GM19043 (cell line): ENCODE measurements at regions not wholly inside any gene's neighbourhood (a gene's known extent, or its start where the extent isn't known, plus 50 kb on each side); places are given as distances from the start of the nearest gene placed in this dataset.
"Not testable (repeated sequence)": the region's sequence is repeated elsewhere in the genome, so short reads cannot be mapped to it uniquely, and the experiment has no call there.

Experiments used
- ATAC-seq: cut with Tn5 transposase; IDR thresholded peaks from one replicate; pipeline ENCODE4 v1.9.1; 2021; ENCODE audit warnings: low read depth; ENCODE audit not compliant: unreplicated experiment

DNA sequence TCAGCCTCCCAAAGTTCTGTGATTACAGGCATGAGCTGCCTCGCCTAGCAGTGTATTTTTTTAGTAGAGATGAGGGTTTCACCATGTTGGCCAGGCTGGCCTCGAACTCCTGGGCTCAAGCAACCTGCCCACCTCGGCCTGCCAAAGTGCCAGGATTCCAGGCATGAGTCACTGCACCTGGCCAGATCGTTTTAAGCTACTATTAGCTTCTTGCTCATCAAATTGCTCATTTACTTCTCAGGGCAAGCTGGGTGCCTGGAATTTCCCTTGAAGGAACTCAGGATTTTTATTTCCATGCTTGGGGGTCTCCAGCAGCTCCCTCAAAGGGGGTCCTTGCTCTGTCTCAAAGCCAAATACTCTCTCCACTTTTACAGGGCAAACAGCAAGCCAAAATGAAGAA, 798.0 kb upstream of the AUTS2 start:
- no peak for ATAC-seq

DNA sequence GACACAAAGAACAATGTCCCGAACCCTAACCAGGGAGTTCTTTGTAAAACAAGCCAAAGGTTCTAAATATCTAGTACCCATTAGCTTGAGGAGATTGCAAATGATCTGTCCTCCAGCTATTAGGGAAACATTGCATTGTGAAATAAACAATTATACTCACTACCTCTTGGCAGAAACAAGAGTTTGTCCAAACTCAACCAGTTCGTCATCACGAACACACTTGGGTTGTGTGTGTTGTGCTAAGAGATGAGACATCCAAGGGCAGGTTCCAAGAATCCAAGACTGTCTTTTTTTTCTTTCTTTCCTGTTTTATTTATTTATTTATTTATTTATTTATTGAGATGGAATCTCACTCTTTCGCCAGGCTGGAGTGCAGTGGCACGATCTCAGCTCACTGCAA, 793.1 kb upstream of the AUTS2 start:
- ATAC-seq = no peak

DNA sequence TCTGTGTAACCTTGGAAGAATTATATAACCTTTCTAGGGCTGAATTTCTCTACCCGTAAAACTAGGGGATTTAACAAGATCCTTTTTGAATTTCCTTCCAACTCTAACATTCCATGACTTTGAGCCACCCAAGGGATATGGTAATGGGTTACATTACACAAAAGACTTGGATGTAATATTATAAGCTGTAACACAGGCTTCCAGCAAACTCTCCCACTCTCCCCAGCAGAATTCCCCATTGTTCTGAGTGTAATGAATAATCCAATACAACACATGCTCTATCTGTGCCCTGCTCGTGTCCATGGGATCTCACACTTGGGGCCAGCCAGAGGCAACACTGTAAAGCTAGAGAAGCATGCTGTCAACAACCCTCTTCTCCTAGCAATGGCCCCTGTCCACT, 790.6 kb upstream of the AUTS2 start:
- no peak for ATAC-seq

DNA sequence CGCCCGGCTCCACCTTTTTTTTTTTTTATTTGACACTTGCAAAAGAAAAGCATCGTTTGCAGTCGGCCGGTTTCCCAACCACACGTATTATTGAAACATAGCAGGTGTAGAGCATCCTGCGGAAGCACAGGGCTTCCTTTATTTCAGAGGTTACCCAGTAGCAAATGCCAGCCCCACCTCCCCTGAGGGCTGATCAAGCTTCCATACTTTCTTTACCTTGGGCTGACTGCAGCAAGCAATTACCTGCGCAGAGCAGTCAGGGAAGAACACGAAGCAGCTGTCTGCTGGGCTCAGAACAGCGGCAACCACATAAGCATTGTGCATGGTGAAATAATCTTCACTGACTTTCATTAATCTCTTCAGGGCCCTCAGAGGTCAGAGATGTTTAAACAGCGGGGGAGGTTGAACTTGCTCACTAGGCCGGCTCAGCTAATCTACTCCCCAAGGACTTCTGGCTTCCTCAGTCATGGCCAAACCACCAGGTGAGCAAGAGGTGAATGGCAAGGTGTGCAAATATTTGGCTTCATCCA, 784.7 kb upstream of the AUTS2 start:
- ATAC-seq = no peak

DNA sequence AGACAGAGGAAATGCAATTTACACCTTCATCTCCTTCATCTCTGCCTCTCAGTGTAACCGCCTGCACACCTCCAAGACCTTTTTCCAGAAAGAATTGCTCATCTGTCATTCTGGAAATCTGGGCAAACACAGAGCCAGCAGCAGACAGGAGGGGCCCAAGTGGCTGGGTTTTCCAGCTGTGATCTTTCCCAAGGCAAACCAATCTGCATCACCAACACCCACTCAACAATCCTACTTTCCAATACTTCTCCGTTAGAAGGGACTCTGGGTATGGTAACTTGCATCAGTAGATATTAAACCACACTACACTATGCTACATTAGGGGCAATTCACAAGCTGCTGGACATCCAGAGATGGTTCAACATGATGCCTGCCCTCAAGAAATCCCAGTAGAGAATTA, 781.8 kb upstream of the AUTS2 start:
- ATAC-seq = no peak

DNA sequence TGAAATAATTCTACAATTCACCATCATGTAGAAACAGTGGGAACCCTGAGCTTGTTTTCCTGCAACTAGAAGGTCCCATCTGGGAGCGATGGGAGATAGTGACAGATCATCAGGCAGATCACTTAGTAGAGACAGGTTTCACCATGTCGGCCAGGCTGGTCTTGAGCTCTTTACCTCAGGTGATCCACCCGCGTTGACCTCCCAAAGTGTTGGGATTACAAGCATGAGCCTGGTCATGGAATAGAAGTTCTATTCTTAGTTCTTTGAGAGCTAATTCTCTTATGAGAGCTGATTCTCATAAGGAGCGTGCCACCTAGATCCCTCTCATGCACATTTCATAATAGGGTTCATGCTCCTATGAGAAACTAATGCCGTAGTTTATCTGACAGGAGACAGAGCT, 778.0 kb upstream of the AUTS2 start:
- ATAC-seq = no peak

DNA sequence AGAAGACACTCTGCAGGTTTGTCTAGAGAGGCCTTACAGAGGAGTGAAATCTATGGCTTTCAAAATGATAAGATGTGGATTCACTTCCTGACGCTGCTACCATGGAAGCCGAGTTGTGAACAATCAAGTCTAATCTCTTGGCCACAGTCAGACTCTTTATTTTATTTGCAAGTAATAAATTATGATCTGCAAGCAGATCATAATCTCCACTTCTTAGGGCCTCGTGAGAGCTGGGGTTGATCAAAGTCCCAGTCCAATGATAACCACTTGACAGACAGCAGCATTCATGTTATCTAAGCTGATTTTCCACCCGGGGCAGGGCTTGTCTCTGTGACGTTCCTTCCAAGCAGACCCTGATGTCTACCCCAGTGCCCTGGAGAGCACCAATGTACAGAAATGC, 776.4 kb upstream of the AUTS2 start:
- no peak for ATAC-seq

DNA sequence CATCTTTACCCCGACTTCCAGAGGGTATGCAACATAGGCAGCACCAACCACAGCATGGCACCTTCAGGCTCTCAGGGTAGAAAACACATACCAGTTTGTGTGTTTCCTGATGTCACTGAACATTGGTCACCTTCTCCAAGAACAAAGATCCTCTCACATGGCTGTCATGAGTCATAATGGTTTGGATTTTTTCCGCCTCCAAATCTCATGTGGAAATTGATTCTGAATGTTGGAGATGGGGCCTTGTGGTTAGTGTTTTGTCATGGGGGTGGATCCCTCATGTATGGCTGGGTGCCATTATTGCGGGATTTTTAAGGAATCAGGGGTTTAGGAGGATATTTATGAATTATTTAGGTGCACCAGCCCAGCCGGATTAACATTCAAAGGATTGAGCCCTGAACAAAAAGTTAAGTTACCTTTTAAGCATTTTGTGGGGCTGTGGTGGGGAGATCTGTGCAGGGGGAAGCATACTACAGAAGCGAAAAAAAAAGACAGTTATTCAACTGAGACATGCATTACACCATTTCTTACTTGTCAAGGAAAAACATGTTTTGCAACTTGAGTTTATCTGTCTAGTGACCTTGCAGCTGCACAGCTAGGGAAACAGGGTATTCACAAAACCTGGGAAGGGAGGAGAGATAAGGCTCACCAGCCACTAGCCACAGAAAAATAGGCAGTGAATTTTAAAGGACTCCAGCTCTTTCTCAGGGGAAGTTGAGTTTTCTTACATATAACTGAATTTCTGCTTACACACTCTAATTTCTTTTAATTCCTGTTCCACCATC, 774.1 kb upstream of the AUTS2 start:
- ATAC-seq = no peak

DNA sequence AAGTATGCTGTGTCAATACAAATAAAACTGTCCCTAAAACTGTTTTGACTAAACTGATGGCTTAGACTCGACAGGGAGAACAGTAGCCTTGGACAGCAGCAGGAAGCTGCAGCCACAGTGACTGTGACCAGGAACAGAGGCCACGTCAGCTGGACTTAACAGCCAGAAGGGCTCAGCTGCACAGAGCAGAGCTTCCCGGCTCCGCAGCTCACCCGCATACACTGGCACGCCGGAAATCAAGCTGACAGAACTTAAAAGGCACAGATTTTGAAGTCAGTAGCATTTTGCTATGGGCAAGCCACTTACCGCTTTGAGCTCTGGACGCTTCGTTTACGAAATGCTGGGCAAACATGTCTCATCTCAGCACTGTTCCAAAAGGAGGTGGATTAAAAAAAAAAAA, 769.7 kb upstream of the AUTS2 start:
- no peak for ATAC-seq

DNA sequence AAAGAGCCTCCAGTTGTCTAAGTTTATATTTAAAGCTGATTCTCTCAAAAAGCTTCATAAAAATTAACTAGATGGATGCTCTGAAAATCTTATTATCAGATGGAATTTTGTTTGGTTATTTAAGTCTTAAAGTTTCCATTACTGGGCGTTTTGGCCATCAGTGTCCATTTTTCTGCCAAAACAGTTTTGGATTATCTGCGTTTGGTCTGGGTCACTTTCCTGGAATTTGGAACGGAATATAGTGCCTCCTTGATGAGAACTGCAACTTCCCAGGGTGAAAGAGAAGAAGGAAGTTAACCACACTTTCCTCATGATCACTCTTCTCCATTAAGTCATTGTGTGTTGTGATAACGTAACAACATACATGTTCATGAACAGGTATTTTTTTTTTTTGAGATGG, 764.9 kb upstream of the AUTS2 start:
- ATAC-seq = no peak

DNA sequence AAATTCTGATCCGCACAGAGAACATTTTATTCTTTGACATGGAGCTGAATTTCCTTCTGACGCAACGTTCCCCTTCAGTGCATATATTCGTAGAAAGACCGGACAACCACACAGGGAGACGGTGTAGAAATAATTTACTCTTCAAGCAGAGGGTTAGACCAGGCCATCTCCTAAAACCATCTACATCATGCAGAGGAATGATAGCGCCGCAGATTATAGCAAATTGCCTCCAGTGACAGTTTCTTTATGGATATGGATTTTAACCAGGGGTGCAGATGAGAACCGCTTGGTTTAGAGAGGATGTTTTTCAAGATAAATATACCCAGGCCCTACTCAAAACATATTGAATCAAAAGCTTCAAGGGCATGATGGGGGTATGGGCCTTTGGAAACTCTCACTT, 759.3 kb upstream of the AUTS2 start:
- ATAC-seq = no peak

DNA sequence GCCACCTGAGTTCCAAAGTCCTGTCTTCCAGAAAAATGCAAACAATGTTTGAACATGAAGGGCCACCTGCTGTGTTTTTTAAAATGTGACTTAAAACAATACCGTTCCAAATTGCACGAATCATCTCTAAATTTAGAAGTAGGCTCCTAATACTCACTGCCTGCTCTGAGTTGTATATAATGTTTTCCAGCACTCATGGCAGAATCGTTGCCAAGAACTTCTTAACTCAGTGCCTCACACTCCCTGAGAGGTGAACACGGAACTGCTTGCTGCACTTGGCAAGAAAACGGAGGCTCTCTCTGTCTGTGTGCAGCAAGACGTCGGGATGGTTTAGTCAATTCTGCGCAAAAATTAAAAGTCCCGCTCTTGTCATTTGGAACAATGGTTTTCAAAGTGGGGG, 757.3 kb upstream of the AUTS2 start:
- no peak for ATAC-seq

DNA sequence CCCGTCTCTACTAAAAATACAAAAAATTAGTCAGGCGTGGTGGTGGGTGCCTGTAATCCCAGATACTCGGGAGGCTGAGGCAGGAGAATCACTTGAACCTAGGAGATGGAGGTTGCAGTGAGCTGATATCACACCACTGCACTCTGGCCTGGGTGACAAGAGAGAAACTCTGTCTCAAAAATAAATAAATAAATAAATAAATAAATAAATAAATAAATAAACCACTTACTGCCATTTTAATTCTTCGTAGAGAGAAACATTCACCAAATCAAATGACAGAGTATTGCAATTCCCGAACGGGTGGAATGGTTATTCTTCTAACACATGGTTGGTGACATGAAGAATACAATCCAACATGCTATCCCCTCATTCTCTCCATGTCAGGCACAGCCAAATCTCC, 754.3 kb upstream of the AUTS2 start:
- not testable (repeated sequence) for ATAC-seq

DNA sequence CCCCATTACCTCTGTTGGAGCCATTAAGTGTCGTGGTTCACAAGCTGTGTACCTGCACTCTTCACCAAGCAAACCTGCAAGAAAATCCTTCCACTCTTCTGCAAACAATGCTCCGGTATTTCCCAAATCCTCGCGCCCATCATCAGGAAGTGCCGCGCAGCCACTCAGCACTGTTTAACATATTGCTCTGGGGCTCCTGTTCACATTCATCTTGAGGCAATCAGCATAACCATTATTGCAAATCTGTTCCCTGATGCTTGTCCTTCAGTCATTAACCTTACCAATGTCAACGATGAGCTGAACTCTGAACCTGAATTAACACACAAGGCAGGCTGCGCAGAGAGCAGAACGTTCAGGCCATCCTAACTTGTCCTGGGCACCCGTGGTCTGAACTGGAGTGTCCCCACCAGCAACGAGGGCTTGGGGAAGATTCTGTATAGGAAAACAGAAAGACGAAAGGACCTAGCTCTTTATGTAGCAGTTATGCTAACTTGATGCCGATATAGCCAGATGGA, 751.4 kb upstream of the AUTS2 start:
- ATAC-seq = no peak

DNA sequence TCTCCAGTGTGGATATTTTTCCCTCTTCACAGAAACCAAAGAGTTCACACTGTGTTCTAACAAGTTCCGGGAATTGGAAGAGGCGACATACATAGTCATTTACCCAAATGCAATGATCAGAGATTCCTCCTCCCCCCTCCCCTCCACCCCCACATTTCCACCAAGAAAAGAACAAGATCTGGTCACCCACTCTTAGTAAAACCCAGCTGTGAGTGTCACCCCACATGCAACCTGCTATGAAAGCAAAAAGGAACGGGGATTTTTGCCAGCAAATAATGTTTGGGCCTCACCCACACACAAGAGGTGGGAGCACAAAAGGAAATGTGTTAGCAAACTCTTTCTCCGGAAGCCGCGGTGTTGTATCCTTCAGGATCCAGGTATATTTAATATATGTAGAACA, 745.0 kb upstream of the AUTS2 start:
- ATAC-seq = no peak

DNA sequence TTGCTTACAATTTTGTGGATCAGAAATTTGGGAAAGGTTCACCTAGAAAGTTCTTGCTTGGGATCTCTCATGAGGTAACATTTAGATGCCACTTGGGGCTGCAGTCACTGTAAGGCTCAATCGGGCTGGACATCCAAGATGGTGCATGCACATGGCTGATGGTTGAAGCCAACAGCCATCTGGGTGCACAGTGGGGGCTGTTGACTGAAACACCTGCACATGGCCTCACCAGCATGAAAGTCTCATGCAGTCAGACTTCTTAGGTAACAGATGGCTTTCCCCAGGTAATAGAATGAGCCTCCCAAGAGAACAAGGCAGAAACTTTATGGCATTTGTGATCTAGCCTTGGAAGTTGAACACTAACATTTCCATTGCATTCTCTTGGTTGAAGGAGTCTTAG, 740.7 kb upstream of the AUTS2 start:
- ATAC-seq = no peak

DNA sequence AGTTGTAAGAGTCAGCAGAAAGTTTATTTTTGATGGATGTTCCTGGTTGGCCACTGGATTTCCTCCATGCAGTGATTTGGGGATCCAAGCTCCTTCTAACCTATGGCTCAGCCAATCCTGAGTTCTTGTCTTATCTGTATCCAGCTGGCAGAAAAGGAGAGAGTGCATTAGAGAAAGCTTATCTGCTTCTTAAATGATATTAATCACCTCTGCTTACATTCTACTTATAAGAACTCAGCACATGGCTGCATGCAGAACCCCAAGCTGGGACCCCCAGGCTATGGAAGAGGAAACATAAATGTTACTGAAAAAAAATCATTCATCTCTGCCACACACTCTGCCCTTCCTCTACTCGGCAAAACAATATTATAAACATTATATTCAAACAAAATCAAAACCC, 739.8 kb upstream of the AUTS2 start:
- no peak for ATAC-seq

DNA sequence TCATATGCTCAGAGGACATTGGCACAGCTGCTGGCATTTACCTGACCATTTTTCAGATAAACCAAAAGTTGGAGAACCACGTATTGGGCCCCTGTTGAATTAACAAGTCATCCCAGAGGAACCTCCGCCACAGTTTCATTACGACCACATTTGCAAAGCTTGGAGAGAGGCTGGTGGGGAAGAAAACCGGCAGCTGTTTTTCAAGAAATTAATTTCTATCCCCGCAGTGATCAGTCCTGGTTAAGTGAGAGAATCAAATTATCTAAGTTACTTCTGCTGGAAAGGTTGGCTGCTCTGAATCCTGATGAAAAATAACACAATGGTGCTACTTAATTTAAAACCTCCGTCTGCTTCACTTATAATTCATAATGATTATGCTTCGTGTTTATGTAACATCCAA, 737.1 kb upstream of the AUTS2 start:
- ATAC-seq = no peak

DNA sequence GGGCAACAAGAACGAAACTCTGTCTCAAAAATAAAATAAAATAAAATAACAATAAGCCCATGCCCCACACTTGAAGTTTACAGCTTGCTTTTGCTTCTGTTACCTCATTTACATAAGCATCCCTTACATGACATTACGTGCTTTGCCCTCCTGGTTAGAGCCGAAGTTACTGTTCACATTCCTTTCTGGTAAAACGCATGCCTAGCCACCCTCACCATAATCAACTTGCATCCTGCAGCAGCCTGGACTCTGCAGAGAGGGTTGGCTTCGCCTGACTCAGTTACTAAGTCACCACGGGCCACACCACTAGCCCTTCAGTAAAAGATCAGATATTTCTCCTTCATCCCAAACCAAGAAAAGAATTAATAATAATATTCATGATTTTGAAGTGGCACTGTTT, 736.0 kb upstream of the AUTS2 start:
- ATAC-seq = no peak

DNA sequence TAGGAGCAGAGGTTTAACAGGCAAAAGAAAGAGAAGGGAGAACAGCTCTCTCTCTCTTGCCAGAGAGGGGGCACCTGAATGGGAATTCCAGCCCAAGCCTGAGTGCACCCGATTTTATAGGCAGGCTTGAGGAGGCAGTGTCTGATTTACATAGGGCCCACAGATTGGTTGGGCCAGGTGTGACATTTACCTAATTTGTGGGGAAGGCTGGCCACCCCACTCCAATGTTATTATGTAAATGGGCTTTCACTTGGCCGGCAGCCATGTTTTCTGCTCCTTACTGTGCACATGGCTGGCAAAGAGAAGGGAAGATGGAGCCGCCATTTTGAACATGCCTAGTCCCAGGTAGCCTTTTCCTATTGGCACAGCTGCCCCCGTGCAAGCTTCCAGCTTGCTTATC, 735.5 kb upstream of the AUTS2 start:
- ATAC-seq = no peak

DNA sequence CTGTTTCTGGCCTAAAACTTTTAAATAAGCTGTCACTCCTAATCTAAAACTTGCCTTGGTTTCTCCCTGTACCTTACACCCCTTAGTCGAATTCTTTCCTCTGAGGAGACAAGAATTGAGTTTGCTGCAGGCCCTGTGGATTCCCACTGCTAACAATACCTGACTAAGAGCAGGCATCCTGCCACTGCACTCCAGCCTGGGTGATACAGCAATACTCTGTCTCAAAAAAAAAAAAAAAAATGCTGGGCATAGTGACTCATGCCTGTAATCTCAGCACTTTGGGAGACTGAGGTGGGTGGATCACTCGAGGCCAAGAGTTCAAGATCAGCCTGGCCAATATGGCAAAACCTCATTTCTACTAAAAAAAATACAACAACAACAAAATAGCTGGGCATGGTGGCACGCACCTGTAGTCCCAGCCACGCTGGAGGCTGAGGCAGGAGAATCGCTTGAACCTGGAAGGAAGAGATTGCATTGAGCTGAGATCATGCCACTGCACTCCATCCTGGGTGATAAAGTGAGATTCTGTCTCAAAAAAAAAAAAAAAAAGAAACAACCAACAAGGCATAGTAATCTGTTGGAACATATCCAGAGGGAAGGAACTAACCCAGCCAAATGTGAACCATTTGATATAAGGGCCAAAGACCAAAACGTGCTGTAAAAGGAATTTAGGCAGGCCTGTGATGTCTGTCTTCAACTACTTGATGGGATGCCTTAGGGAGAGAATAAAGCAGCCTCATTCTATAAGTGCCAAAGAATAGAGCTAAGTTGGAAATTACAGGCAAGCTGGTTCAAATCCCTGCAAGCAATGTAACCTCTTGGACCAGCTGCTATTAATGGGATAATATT, 732.7 kb upstream of the AUTS2 start:
- ATAC-seq = no peak

DNA sequence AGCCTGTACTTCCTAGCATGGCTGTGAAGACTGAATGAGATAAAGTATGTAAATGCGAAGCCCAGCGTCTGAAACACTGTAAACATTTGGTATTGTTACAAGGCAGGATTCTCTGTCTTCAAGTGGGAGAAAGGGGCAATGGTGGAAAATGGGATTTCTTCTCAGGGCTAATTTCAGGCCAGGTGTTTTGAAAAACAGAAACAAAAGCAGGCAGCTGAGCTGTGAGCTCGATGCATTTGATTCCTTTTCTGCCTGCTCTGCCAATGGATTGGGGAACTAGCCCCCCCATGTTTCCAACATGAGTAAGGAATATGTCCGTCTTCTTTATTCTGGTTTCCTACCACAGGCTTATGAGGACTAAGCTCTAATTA, 732.1 kb upstream of the AUTS2 start:
- ATAC-seq = no peak
